Muscle of back (tissue), 3 donors: ENCODE measurements at regions not wholly inside any gene's neighbourhood (a gene's known extent, or its start where the extent isn't known, plus 50 kb on each side); places are given as distances from the start of the nearest gene placed in this dataset.

ENCODE experiments used
- DNase-seq, 3 donors: peaks; one replicate each; pipeline versions ENCODE4 v3.0.0 to v3.0.0-alpha.2; 2013

- peak in 2 of 3 donors; percentile 25 to 59 for DNase-seq
These were observed 170.1 kb downstream of the INHBB start for GRCh38 chr2:120515759-120516678.

- DNase-seq: peak; percentile 35 to 58 (median 43)
These were observed 170.9 kb downstream of the INHBB start for GRCh38 chr2:120516679-120517314.

GRCh38 chr2:120517751-120518469 lies 172.0 kb downstream of the INHBB start:
- DNase-seq: no peak

- DNase-seq: no peak
These were observed 172.9 kb downstream of the INHBB start for GRCh38 chr2:120518819-120519218.

GRCh38 chr2:120519469-120519868 lies 173.5 kb downstream of the INHBB start:
- DNase-seq: no peak

GRCh38 chr2:120520454-120520853 lies 174.5 kb downstream of the INHBB start:
- no peak for DNase-seq

- DNase-seq: no peak
These were observed 175.3 kb downstream of the INHBB start for GRCh38 chr2:120520929-120521912.

- peak in 1 of 3 donors; percentile 36 for DNase-seq
These were observed 176.3 kb downstream of the INHBB start for GRCh38 chr2:120522151-120522751.

- no peak for DNase-seq
These were observed 177.8 kb downstream of the INHBB start for GRCh38 chr2:120523766-120524165.

GRCh38 chr2:120524174-120524573 lies 178.2 kb downstream of the INHBB start:
- no peak for DNase-seq

GRCh38 chr2:120525056-120526046 lies 179.4 kb downstream of the INHBB start:
- DNase-seq: no peak

- no peak for DNase-seq
These were observed 180.2 kb downstream of the INHBB start for GRCh38 chr2:120526047-120526562.

- DNase-seq: no peak
These were observed 181.3 kb downstream of the INHBB start for GRCh38 chr2:120526997-120527945.

GRCh38 chr2:120528051-120528692 lies 182.2 kb downstream of the INHBB start:
- DNase-seq: no peak

GRCh38 chr2:120528693-120529076 lies 182.7 kb downstream of the INHBB start:
- no peak for DNase-seq

- DNase-seq: no peak
These were observed 184.8 kb downstream of the INHBB start for GRCh38 chr2:120530781-120531180.

- no peak for DNase-seq
These were observed 185.4 kb downstream of the INHBB start for GRCh38 chr2:120531365-120531764.
